Occipital lobe (tissue), 1 donor: ENCODE measurements at regions not wholly inside any gene's neighbourhood (a gene's known extent, or its start where the extent isn't known, plus 50 kb on each side); places are given as distances from the start of the nearest gene placed in this dataset.
"Not testable (repeated sequence)": the region's sequence is repeated elsewhere in the genome, so short reads cannot be mapped to it uniquely, and the experiment has no call there.

ENCODE experiments used
- DNase-seq: peaks from one replicate; lab custom pipeline; 2025; lab: John Stamatoyannopoulos, UW

DNA sequence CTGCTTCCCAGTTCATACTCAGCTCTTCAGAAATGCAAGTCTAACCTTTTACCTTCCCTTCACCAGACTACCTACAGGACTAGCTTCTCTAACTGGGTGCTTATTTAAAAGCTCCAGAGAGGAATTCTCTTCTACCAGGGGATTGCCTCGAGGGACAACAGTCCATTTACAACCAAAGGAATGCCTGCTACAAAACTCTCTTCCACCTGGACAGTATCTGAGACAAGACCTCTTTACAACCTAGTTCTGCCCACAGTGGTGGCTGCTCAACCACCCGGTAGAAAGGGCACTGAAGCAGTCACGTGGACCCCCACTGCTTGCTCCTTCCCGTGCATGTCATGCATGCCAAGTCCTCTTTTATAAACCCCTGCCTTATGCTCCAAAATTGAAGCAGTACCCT lies 158.1 kb upstream of the ANXA10 start:
- DNase-seq, result no peak

GRCh38 chr4:167939863-167940616 lies 152.3 kb upstream of the ANXA10 start:
- DNase-seq, result no peak

GRCh38 chr4:167943872-167944505 lies 148.3 kb upstream of the ANXA10 start:
- DNase-seq, result no peak

DNA sequence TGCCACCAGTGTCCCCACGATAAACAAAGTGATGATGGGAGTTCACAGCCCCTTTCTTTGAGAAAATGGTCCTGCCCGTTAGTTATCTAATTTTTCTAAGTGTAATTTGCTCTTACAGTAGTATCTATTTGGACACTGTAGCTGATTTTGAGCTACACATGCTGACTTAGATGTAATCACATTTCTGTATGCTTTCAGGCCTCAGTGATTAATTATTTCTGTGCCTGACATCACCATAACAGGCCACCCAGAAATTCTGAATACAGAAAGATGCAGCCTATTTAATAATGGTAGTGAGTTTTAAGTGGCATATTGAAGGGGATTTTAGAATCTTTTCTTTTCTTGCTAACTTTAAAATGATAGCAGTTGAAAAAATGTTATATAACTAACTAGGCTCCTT lies 147.6 kb upstream of the ANXA10 start:
- DNase-seq, result no peak

GRCh38 chr4:167955006-167955405 lies 137.3 kb upstream of the ANXA10 start:
- DNase-seq, result no peak

GRCh38 chr4:167956676-167957075 lies 135.7 kb upstream of the ANXA10 start:
- no peak for DNase-seq

DNA sequence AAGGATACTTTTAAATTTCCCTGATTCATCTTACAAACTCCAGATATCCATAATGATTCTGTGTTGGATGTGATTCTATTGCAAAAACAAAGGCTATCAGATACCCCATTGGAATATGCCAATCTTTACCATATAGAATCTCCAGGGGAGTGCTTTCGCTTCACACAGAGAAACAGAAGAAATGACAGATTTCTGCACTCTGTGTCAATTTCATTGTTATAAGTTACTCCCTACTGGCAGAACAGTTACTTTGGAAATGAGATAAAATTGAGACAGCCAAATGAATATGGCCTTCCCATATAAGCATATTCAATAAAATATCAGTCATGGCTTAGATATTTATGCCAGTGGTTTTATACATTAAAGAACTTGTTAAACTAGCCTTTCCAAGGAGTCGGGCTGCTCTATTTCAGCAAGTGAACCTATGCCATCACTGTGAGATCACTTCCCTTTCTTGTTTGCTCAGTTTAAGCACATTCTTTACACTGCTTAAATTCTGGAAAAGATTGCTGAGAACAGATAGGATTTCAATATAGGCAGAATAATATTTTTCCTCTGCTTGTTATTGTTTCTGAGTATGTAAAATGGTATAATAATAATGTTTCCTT lies 127.5 kb upstream of the ANXA10 start:
- no peak for DNase-seq

GRCh38 chr4:167966143-167966542 lies 126.2 kb upstream of the ANXA10 start:
- no peak for DNase-seq

GRCh38 chr4:167973513-167973912 lies 118.8 kb upstream of the ANXA10 start:
- no peak for DNase-seq

DNA sequence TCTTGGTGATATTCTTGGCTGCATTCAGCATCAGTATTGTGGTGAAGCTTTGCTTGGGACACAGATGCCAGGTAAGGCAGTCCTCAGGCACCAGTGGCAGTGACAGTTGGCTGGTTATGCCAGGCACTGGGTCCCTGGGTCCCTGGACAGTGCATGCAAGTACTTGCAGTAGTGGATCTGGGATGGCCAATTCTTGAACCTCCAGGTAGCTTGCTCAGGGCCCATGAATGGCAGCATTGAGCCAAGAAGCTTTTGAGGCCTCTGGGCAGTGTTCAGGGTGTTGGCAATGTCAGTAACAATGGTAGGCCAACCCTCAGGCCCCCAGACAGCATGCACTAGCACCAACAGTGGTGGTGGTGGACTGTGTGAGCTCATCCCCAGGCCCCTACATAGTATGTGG lies 106.8 kb upstream of the ANXA10 start:
- DNase-seq, result no peak

DNA sequence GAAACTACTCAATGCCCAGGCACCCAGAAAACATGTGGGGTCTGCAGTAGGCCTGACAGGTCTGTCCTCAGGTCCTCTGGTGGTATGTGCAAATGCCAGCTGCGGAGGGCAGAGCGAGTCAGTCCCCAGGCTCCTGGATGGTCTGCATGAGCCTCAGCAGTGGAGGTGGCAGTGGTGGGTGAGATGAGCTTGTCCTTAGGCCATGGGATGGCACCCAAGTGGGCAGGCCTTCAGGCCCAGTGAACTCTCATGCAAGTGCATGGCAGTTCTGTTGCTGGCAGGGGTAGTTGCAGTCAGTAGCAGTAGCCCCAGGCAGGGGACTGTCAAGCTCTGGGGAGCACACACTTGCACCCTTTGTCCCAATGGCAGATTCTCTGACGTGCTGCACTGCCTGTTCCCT lies 106.3 kb upstream of the ANXA10 start:
- DNase-seq, result no peak

DNA sequence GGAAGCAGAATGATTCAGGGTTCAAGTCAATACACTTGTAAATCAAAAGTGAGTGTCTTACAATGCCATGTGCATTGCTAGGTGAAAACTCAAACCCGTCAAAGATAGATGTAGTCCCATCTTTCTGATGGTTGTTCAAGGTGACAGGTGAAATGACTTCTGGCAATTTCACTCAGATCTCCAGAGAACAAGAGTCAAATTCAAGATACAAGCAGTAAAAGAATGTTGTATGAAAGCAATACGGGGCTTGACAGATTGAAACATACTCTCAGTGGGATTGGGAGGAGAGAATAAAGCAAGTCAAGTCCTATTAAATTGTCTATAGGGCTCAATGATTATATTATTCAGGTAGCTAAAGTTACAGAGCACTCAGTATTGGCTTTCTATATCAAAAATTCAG lies 105.1 kb upstream of the ANXA10 start:
- no peak for DNase-seq

GRCh38 chr4:167989815-167990214 lies 102.5 kb upstream of the ANXA10 start:
- DNase-seq, result no peak

DNA sequence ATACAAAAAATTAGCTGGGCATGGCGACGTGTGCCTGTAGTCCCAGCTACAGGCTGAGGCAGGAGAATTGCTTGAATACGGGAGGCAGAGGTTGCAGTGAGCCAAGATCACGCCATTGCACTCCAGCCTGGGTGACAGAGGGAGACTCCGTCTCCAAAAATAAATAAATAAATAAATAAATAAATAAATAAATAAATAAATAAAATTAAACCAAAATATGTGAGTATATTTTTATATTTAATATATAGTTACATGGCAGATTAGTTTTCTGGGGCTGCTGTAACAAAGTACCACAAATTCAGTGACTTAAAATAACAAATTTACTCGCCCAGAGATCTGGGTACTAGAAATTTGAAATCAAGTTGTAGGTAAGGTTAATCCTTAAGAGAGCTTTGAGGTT lies 84.2 kb upstream of the ANXA10 start:
- DNase-seq, result not testable (repeated sequence)

- DNase-seq, result no peak
Observed at GRCh38 chr4:168019019-168019651, 73.2 kb upstream of the ANXA10 start.

DNA sequence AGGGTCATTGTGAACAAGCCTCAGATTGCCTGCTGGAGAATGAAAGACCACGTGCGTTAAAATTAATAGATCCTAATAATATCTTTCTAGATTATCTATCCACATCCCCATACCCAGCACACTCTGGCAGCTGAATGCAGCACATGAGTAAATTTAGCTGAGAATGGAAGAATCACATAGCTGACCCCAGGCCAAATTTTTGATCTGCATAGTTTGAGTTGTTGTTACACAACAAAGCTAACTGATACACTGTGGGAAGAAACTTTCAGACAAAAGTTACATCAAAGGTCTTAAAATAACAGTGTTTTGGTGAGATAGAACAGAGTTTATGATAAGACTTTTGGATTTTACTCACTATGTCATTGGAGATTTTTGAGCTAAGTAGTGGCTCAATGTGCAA lies 72.4 kb upstream of the ANXA10 start:
- DNase-seq, result no peak

GRCh38 chr4:168021666-168022065 lies 70.7 kb upstream of the ANXA10 start:
- DNase-seq, result no peak

- no peak for DNase-seq
Observed at GRCh38 chr4:168028568-168028967, 63.8 kb upstream of the ANXA10 start.

DNA sequence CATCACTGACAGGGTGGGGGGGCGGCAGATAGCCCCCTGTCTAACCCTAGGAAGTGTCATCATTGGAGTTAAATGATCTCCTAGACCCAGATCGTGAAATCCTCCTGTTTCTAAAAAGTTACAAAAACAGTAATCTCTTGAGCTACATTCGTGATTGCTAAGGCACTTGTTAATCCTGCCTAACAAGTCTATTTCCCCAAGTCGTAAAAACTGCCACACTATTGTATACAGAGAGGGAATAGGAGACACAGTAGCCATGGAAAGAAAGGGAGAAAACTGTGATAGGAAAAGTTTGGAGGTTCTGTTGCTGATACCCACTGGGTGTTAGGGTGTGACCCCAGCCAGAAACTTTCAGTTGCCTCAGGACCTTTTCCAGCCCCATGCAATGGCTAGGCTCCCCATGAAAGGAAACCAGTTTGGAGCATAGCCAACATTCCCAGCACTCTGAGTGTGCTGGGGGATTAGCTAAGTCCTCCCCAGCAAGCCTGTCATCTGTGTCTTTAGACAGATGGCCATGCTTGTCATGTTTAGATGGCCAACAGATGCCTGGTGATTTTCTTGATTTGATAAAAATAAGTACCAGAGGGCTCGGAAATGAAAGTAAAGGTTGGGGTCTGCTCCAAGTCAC lies 63.3 kb upstream of the ANXA10 start:
- no peak for DNase-seq

DNA sequence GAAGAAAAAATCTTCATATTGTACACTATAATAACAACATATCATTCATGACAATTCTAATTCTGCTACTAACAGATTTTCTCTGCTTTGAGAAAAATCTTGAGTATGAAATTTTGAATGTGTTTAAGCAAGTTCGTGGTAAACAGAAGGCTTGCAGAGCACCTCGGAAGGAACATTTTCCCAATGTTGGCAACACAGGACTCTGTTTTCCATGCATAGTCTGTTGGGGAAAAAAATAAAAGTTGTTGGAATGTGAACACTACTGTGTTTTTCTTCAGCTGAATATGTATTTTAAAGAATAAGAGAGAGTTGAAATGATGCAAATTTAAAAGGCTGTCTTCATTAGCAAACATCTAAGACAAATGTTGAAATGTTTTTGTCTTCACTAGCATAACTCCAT lies 54.7 kb upstream of the ANXA10 start:
- no peak for DNase-seq

- DNase-seq, result no peak
Observed at GRCh38 chr4:168039593-168039992, 52.7 kb upstream of the ANXA10 start.
